Thymus (tissue), 11 donors: ENCODE measurements at regions not wholly inside any gene's neighbourhood (a gene's known extent, or its start where the extent isn't known, plus 50 kb on each side); places are given as distances from the start of the nearest gene placed in this dataset.

Experiments
- DNase-seq, 9 donors: peaks; one replicate each; pipeline ENCODE4 v3.0.0-alpha.2; 2013; ENCODE audit warnings: low spot score in 9 of 9, low read depth in 6 of 9, missing footprints in 1 of 9
- H3K27ac ChIP-seq, 2 donors: one replicate each; pipeline ENCODE4 v1.5.1; 2013; ENCODE audit warnings: control low read depth in 1 of 2, low read depth in 1 of 2, low read length in 1 of 2, mild to moderate bottlenecking in 1 of 2, moderate library complexity in 1 of 2
- H3K27me3 ChIP-seq, 2 donors: one replicate each; pipeline ENCODE4 v1.5.1; 2013; ENCODE audit warnings: low read length in 1 of 2; ENCODE audit not compliant: control insufficient read depth in 2 of 2, insufficient read depth in 1 of 2
- H3K36me3 ChIP-seq, 2 donors: one replicate each; pipeline ENCODE4 v1.5.1; 2013; ENCODE audit warnings: low read length in 1 of 2, mild to moderate bottlenecking in 1 of 2, moderate library complexity in 1 of 2; ENCODE audit not compliant: control insufficient read depth in 2 of 2, insufficient read depth in 2 of 2
- H3K4me1 ChIP-seq, 2 donors: one replicate each; pipeline ENCODE4 v1.5.1; 2013; ENCODE audit warnings: low read length in 2 of 2; ENCODE audit not compliant: control insufficient read depth in 2 of 2, insufficient read depth in 2 of 2
- H3K4me3 ChIP-seq, 2 donors: one replicate each; pipeline ENCODE4 v1.5.1; 2013; ENCODE audit warnings: low read length in 2 of 2, control low read depth in 1 of 2, mild to moderate bottlenecking in 1 of 2
- H3K9me3 ChIP-seq, 2 donors: one replicate each; pipeline ENCODE4 v1.5.1; 2013; ENCODE audit warnings: low read length in 1 of 2, mild to moderate bottlenecking in 1 of 2; ENCODE audit not compliant: control insufficient read depth in 2 of 2, insufficient read depth in 1 of 2
- WGBS: extraction: QIAGEN DNeasy Blood & Tissue Kit; methylation state at CpG from one replicate; pipeline ENCODE4 v1.1.7; 2013; 5-methylcytosine and 5-hydroxymethylcytosine counted together
- donor health status: healthy.

- Histone ChIP-seq H3K36me3 (no peaks in the 10 kb centered on the region), H3K4me1 (no peaks in the 10 kb centered on the region), H3K9me3 (no peaks in the 10 kb centered on the region), H3K4me3 (no peak overlapping the region), H3K27ac (no peak overlapping the region), H3K27me3 (no peaks in the 10 kb centered on the region)
- 90% methylated on average over 6 of the region's 6 CpGs for WGBS
- no peak for DNase-seq
Observed at GRCh38 chr5:167241436-167242067, 1049.9 kb upstream of the WWC1 start.

- Histone ChIP-seq H3K27ac (no peak overlapping the region), H3K27me3 (no peaks in the 10 kb centered on the region), H3K4me3 (no peak overlapping the region), H3K36me3 (no peaks in the 10 kb centered on the region), H3K4me1 (no peaks in the 10 kb centered on the region), H3K9me3 (no peaks in the 10 kb centered on the region)
- WGBS: 91% methylated on average over 4 of the region's 4 CpGs
- DNase-seq: no peak
Observed at GRCh38 chr5:167242701-167243100, 1048.7 kb upstream of the WWC1 start.

GRCh38 chr5:167243463-167243862 is 1048.0 kb upstream of the WWC1 start:
- Histone ChIP-seq H3K27me3 (no peaks in the 10 kb centered on the region), H3K4me3 (no peak overlapping the region), H3K27ac (no peak overlapping the region), H3K4me1 (no peaks in the 10 kb centered on the region), H3K36me3 (no peaks in the 10 kb centered on the region), H3K9me3 (no peaks in the 10 kb centered on the region)
- WGBS: 84% methylated on average over 2 of the region's 2 CpGs
- DNase-seq: no peak

- Histone ChIP-seq H3K4me1 (no peaks in the 10 kb centered on the region), H3K36me3 (no peaks in the 10 kb centered on the region), H3K9me3 (no peaks in the 10 kb centered on the region), H3K27ac (no peak overlapping the region), H3K27me3 (no peaks in the 10 kb centered on the region), H3K4me3 (no peak overlapping the region)
- WGBS: 67% methylated on average over 4 of the region's 4 CpGs
- no peak for DNase-seq
Observed at GRCh38 chr5:167244583-167244982, 1046.9 kb upstream of the WWC1 start.

- H3K36me3 ChIP-seq: no peaks in the 10 kb centered on the region
- no peak for DNase-seq
- H3K9me3 ChIP-seq: no peaks in the 10 kb centered on the region
- WGBS: 73% methylated on average over 1 of the region's 1 CpG
- H3K27ac ChIP-seq: no peak overlapping the region
- no peak overlapping the region for H3K4me3 ChIP-seq
- H3K4me1 ChIP-seq: no peaks in the 10 kb centered on the region
- H3K27me3 ChIP-seq: no peaks in the 10 kb centered on the region
Observed at GRCh38 chr5:167245868-167246267, 1045.6 kb upstream of the WWC1 start.

- WGBS: 94% methylated on average over 4 of the region's 4 CpGs
- no peak overlapping the region for H3K4me3 ChIP-seq
- no peak overlapping the region for H3K27ac ChIP-seq
- no peak for DNase-seq
- no peaks in the 10 kb centered on the region for H3K36me3 ChIP-seq
- H3K4me1 ChIP-seq: no peaks in the 10 kb centered on the region
- no peaks in the 10 kb centered on the region for H3K9me3 ChIP-seq
- no peaks in the 10 kb centered on the region for H3K27me3 ChIP-seq
Observed at GRCh38 chr5:167247816-167248215, 1043.6 kb upstream of the WWC1 start.

GRCh38 chr5:167248257-167248656 is 1043.2 kb upstream of the WWC1 start:
- 94% methylated on average over 11 of the region's 11 CpGs for WGBS
- no peaks in the 10 kb centered on the region for H3K27me3 ChIP-seq
- no peaks in the 10 kb centered on the region for H3K9me3 ChIP-seq
- H3K4me1 ChIP-seq: no peaks in the 10 kb centered on the region
- H3K27ac ChIP-seq: no peak overlapping the region
- DNase-seq: no peak
- H3K4me3 ChIP-seq: no peak overlapping the region
- no peaks in the 10 kb centered on the region for H3K36me3 ChIP-seq

- H3K27ac ChIP-seq: no peak overlapping the region
- H3K4me3 ChIP-seq: no peak overlapping the region
- H3K4me1 ChIP-seq: no peaks in the 10 kb centered on the region
- no peaks in the 10 kb centered on the region for H3K36me3 ChIP-seq
- no peaks in the 10 kb centered on the region for H3K27me3 ChIP-seq
- no peaks in the 10 kb centered on the region for H3K9me3 ChIP-seq
- DNase-seq: no peak
- WGBS: 93% methylated on average over 4 of the region's 4 CpGs
Observed at GRCh38 chr5:167250996-167251395, 1040.4 kb upstream of the WWC1 start.

GRCh38 chr5:167254132-167254531 is 1037.3 kb upstream of the WWC1 start:
- Histone ChIP-seq H3K4me3 (no peak overlapping the region), H3K27ac (no peak overlapping the region), H3K9me3 (no peaks in the 10 kb centered on the region), H3K36me3 (no peaks in the 10 kb centered on the region), H3K4me1 (no peaks in the 10 kb centered on the region), H3K27me3 (no peaks in the 10 kb centered on the region)
- no peak for DNase-seq
- 89% methylated on average over 3 of the region's 3 CpGs for WGBS

GRCh38 chr5:167255926-167256325 is 1035.5 kb upstream of the WWC1 start:
- Histone ChIP-seq H3K27me3 (no peaks in the 10 kb centered on the region), H3K36me3 (no peaks in the 10 kb centered on the region), H3K4me1 (no peaks in the 10 kb centered on the region), H3K27ac (no peak overlapping the region), H3K9me3 (no peaks in the 10 kb centered on the region), H3K4me3 (no peak overlapping the region)
- no peak for DNase-seq
- 93% methylated on average over 2 of the region's 2 CpGs for WGBS
